Mesendoderm (in vitro differentiated cells): ENCODE measurements at regions not wholly inside any gene's neighbourhood (a gene's known extent, or its start where the extent isn't known, plus 50 kb on each side); places are given as distances from the start of the nearest gene placed in this dataset.
A peak's percentile ranks its signal among the peaks of the same experiment; 100 is the strongest.

Experiments used
- DNase-seq: peaks from one replicate; pipeline ENCODE4 v3.0.0; 2013
- H2AK5ac ChIP-seq: 2 replicates; pipeline ENCODE4 v1.6.1; 2013; ENCODE audit warnings: low read length, inconsistent platforms
- H2BK120ac ChIP-seq: 2 replicates; pipeline ENCODE4 v1.6.1; 2013; ENCODE audit warnings: low read depth, mild to moderate bottlenecking, low read length, moderate library complexity, mixed read lengths
- H2BK15ac ChIP-seq: replicated peaks from 2 replicates; pipeline ENCODE4 v1.6.1; 2013; ENCODE audit warnings: low read depth, mild to moderate bottlenecking, moderate library complexity
- H2BK5ac ChIP-seq: 2 replicates; pipeline ENCODE4 v1.6.1; 2013; ENCODE audit warnings: low read length, inconsistent platforms
- H3K18ac ChIP-seq: 2 replicates; pipeline ENCODE4 v1.6.1; 2013; ENCODE audit warnings: mild to moderate bottlenecking, low read length, mixed read lengths
- H3K23ac ChIP-seq: one replicate; pipeline ENCODE4 v1.6.1; 2013; ENCODE audit warnings: low read length
- H3K27ac ChIP-seq: 2 replicates; pipeline ENCODE4 v1.5.1; 2013; ENCODE audit warnings: low read depth, mild to moderate bottlenecking, inconsistent platforms, low read length, moderate library complexity
- H3K27me3 ChIP-seq: 2 replicates; pipeline ENCODE4 v1.6.1; 2013; ENCODE audit warnings: low read length, control low read depth, mild to moderate bottlenecking, inconsistent platforms; ENCODE audit not compliant: insufficient read depth, poor library complexity
- H3K36me3 ChIP-seq: 2 replicates; pipeline ENCODE4 v1.6.1; 2013; ENCODE audit warnings: low read length, inconsistent platforms; ENCODE audit not compliant: control insufficient read depth, insufficient read depth
- H3K4ac ChIP-seq: one replicate; pipeline ENCODE4 v1.6.1; 2013; ENCODE audit warnings: low read depth, mild to moderate bottlenecking, low read length, moderate library complexity
- H3K4me1 ChIP-seq: 2 replicates; pipeline ENCODE4 v1.6.1; 2013; ENCODE audit warnings: low read depth, low read length, inconsistent platforms; ENCODE audit not compliant: control insufficient read depth
- H3K4me2 ChIP-seq: 2 replicates; pipeline ENCODE4 v1.6.1; 2013; ENCODE audit warnings: low read length
- H3K4me3 ChIP-seq: 2 replicates; pipeline ENCODE4 v1.5.1; 2013; ENCODE audit warnings: mild to moderate bottlenecking, low read length
- H3K56ac ChIP-seq: one replicate; pipeline ENCODE4 v1.6.1; 2013; ENCODE audit warnings: low read length
- H3K79me1 ChIP-seq: 2 replicates; pipeline ENCODE4 v1.6.1; 2013; ENCODE audit warnings: low read length, inconsistent platforms
- H3K79me2 ChIP-seq: 2 replicates; pipeline ENCODE4 v1.6.1; 2013; ENCODE audit warnings: mild to moderate bottlenecking, low read length; ENCODE audit not compliant: control insufficient read depth, insufficient read depth
- H3K9ac ChIP-seq: 2 replicates; pipeline ENCODE4 v1.6.1; 2013; ENCODE audit warnings: low read length, inconsistent platforms
- H4K5ac ChIP-seq: one replicate; pipeline ENCODE4 v1.6.1; 2013; ENCODE audit warnings: low read length
- H4K8ac ChIP-seq: one replicate; pipeline ENCODE4 v1.6.1; 2013; ENCODE audit warnings: low read depth, mild to moderate bottlenecking, control low read depth, low read length, moderate library complexity
- WGBS: extraction: QIAGEN DNeasy Blood & Tissue Kit; methylation state at CpG from one replicate; pipeline ENCODE4 v1.1.7; 2013; ENCODE audit warnings: low lambda C conversion rate, missing lambda C conversion rate; ENCODE audit not compliant: insufficient coverage; ENCODE audit errors: extremely low coverage; 5-methylcytosine and 5-hydroxymethylcytosine counted together

DNA sequence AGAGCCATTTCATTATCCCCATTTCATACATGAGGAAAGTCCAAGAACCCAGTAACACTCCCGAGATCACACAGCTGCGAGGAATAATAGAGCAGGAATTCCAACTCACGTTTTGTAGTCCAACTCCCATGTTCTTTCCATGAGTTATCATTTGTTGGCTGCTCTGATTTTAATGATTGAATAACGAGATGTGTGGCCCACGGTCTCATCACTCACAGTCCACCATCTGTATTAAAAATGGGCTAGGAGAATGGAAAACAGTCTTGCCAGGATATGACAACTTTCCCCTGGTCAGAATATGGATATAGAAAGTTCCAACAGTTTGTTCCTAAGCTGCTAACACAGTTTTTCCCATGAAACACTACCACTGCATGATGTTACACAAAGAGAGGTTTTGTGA is 147.5 kb downstream of the METTL4 start:
- Histone ChIP-seq H3K36me3 (no peaks in the 10 kb centered on the region), H4K8ac (no peak overlapping the region), H2AK5ac (no peak overlapping the region), H3K79me2 (no peaks in the 10 kb centered on the region), H3K18ac (no peak overlapping the region), H4K5ac (no peak overlapping the region), H3K4me2 (no peak overlapping the region), H2BK15ac (no peak overlapping the region), H3K23ac (no peak overlapping the region), H2BK5ac (no peak overlapping the region), H3K79me1 (no peaks in the 10 kb centered on the region), H3K9ac (no peak overlapping the region), H3K56ac (no peak overlapping the region), H3K27me3 (no peaks in the 10 kb centered on the region), H2BK120ac (no peak overlapping the region), H3K4ac (no peak overlapping the region), H3K27ac (no peak overlapping the region), H3K4me1 (no peaks in the 10 kb centered on the region), H3K4me3 (no peak overlapping the region)
- no peak for DNase-seq
- whole genome bisulfite sequencing = no CpG with 5 or more reads among the region's 5 CpGs

DNA sequence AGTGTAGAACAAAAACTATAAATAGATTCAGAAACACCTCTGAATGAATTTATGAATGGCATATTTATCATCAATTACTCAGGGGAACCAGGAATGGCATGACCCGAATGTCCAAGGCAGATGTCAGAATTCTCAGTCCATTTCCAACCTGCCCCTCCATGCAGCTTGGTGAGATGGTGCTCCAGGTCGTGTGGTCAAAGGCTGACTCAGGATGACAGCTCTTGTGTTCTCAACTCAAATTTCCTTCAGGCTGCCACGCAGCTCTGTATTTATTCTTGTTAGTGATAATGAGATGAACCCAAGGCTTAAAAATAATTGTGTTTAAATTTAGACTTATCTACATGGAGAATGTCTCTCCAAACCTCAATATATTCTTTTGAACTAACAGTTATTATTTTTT is 146.9 kb downstream of the METTL4 start:
- Histone ChIP-seq H2AK5ac (no peak overlapping the region), H3K23ac (no peak overlapping the region), H3K56ac (no peak overlapping the region), H2BK5ac (no peak overlapping the region), H3K79me1 (no peaks in the 10 kb centered on the region), H2BK15ac (no peak overlapping the region), H3K27me3 (no peaks in the 10 kb centered on the region), H4K8ac (no peak overlapping the region), H3K18ac (no peak overlapping the region), H3K4me2 (no peak overlapping the region), H3K4me3 (no peak overlapping the region), H3K4ac (no peak overlapping the region), H4K5ac (no peak overlapping the region), H3K27ac (no peak overlapping the region), H3K4me1 (no peaks in the 10 kb centered on the region), H3K79me2 (no peaks in the 10 kb centered on the region), H3K9ac (no peak overlapping the region), H3K36me3 (no peaks in the 10 kb centered on the region), H2BK120ac (no peak overlapping the region)
- DNase-seq = no peak
- WGBS = no CpG with 5 or more reads among the region's 3 CpGs

DNA sequence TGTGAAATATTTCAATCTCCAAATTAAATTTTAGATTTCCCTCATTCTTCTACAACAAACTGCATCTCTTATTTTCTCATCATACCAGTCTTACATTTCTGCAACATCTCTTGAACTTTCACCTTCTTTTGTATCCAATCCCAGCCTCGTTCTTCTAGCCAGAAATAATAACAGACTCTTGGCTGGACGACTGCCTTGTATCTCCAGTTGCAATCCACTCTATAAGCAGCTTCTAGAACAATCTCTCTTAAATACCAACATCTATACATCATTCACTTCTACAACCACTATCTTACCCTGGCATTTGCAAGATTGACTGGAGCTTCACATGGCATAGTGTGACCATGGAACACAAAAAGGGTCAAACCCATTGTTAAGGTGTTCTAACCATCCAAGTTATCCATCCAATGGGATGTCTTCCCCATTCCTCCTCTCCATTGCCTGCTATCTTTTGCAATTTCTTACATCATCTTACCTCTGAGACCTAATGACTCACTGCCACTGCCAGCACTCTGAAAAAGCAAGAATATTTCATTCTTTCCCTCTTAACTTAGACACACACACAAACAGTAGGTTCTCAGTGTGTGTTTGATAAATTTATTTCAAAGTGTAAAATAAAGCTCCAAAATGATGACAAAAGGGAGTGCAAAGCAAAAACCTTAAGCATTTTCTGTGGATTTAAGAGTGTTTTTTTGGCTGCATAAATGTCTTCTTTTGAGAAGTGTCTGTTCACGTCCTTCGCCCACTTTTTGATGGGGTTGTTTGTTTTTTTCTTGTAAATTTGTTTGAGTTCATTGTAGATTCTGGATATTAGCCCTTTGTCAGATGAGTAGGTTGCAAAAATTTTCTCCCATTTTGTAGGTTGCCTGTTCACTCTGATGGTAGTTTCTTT is 145.6 kb downstream of the METTL4 start:
- no peaks in the 10 kb centered on the region for H3K36me3 ChIP-seq
- no peak overlapping the region for H3K4me3 ChIP-seq
- H4K8ac ChIP-seq = no peak overlapping the region
- no peaks in the 10 kb centered on the region for H3K79me1 ChIP-seq
- no peak overlapping the region for H3K9ac ChIP-seq
- H3K79me2 ChIP-seq = no peaks in the 10 kb centered on the region
- H3K18ac ChIP-seq = no peak overlapping the region
- no peak overlapping the region for H2BK15ac ChIP-seq
- DNase-seq = peak; percentile 29
- H2BK5ac ChIP-seq = no peak overlapping the region
- WGBS = no CpG with 5 or more reads among the region's 4 CpGs
- no peak overlapping the region for H3K4ac ChIP-seq
- H3K4me1 ChIP-seq = no peaks in the 10 kb centered on the region
- no peak overlapping the region for H3K56ac ChIP-seq
- H2BK120ac ChIP-seq = no peak overlapping the region
- H3K27me3 ChIP-seq = no peaks in the 10 kb centered on the region
- no peak overlapping the region for H3K27ac ChIP-seq
- H3K23ac ChIP-seq = no peak overlapping the region
- H3K4me2 ChIP-seq = no peak overlapping the region
- no peak overlapping the region for H2AK5ac ChIP-seq
- no peak overlapping the region for H4K5ac ChIP-seq

DNA sequence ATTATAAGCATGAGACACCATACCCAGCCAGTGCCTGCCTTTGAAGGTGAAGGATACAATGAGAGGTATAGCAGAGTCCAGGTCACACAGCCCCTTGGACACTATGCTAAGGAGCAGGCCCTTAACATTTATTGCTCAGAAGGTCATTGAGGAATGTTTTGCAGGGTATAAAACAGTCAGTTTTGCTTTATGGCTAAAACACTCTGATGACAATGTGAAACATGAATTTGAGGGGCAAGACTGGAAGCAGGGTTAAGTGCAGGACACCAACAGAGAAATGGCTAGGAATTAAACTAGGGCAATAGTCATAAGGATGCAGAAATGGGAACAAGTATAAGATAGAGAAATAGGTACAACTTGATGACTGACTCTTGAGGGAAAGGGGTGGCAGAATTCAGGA is 141.1 kb downstream of the METTL4 start:
- Histone ChIP-seq H3K27ac (no peak overlapping the region), H3K79me1 (no peaks in the 10 kb centered on the region), H2BK5ac (no peak overlapping the region), H3K4me3 (no peak overlapping the region), H3K4me1 (no peaks in the 10 kb centered on the region), H3K18ac (no peak overlapping the region), H3K36me3 (no peaks in the 10 kb centered on the region), H3K9ac (no peak overlapping the region), H3K4ac (no peak overlapping the region), H3K4me2 (no peak overlapping the region), H3K79me2 (no peaks in the 10 kb centered on the region), H3K56ac (no peak overlapping the region), H3K23ac (no peak overlapping the region), H3K27me3 (no peaks in the 10 kb centered on the region), H4K5ac (no peak overlapping the region), H2BK15ac (no peak overlapping the region), H2AK5ac (no peak overlapping the region), H2BK120ac (no peak overlapping the region), H4K8ac (no peak overlapping the region)
- DNase-seq = no peak

DNA sequence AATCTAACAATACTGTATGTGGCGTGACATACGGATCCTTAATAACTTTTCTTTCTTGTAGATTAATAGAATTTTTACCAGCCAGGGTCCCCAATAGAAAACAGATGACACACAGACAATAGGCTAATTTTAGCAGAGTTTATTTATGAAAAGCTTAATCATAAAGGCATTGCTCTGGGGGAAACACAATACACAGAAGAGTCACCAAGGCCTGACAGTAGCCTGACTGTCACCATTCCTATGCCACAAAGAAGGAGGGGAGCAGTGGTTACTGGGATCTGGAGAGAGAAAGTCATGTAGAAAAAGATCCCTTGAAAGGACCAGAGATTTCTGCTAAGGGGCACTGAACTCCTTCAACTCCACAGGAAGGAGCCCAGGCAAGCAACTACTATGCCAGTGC is 139.5 kb downstream of the METTL4 start:
- Histone ChIP-seq H3K36me3 (no peaks in the 10 kb centered on the region), H4K8ac (no peak overlapping the region), H3K79me2 (no peaks in the 10 kb centered on the region), H4K5ac (no peak overlapping the region), H2BK5ac (no peak overlapping the region), H3K4me1 (no peaks in the 10 kb centered on the region), H3K4me2 (no peak overlapping the region), H2BK120ac (no peak overlapping the region), H2BK15ac (no peak overlapping the region), H3K27me3 (no peaks in the 10 kb centered on the region), H2AK5ac (no peak overlapping the region), H3K18ac (no peak overlapping the region), H3K56ac (no peak overlapping the region), H3K27ac (no peak overlapping the region), H3K4me3 (no peak overlapping the region), H3K4ac (no peak overlapping the region), H3K79me1 (no peaks in the 10 kb centered on the region), H3K9ac (no peak overlapping the region), H3K23ac (no peak overlapping the region)
- no peak for DNase-seq
- no CpG with 5 or more reads among the region's 2 CpGs for WGBS

DNA sequence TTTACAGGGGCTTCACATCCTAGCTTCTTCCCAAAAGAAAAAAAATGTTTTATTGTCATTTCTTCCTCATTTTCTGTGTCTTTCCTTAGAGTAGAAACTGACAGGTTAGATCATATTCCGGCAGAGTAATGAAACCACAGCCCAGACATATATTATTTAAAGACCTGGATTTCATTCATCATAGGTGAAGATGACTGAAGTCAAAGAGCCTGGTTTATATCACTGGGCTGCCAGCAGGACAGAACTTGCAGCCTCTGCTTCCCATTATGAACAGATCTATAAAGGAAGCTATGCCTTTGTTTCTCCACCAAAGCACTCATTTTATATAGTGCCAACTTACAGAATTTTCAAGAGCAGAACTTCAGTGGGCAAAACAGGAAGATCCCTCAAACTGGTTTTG is 137.9 kb downstream of the METTL4 start:
- Histone ChIP-seq H3K27ac (no peak overlapping the region), H2BK5ac (no peak overlapping the region), H3K36me3 (no peaks in the 10 kb centered on the region), H3K27me3 (no peaks in the 10 kb centered on the region), H2BK15ac (no peak overlapping the region), H3K4me2 (no peak overlapping the region), H3K23ac (no peak overlapping the region), H3K4me1 (no peaks in the 10 kb centered on the region), H3K9ac (no peak overlapping the region), H2BK120ac (no peak overlapping the region), H3K56ac (no peak overlapping the region), H3K79me2 (no peaks in the 10 kb centered on the region), H3K18ac (no peak overlapping the region), H3K4ac (no peak overlapping the region), H3K79me1 (no peaks in the 10 kb centered on the region), H2AK5ac (no peak overlapping the region), H3K4me3 (no peak overlapping the region), H4K8ac (no peak overlapping the region), H4K5ac (no peak overlapping the region)
- no CpG with 5 or more reads among the region's 1 CpG for WGBS
- DNase-seq = no peak
